SJCRH30 (cell line): ENCODE measurements at regions not wholly inside any gene's neighbourhood (a gene's known extent, or its start where the extent isn't known, plus 50 kb on each side); places are given as distances from the start of the nearest gene placed in this dataset.
"Not testable (repeated sequence)": the region's sequence is repeated elsewhere in the genome, so short reads cannot be mapped to it uniquely, and the experiment has no call there.

Source experiments
- DNase-seq, 2 experiments: peaks; one replicate each; pipeline ENCODE4 v3.0.0-alpha.2; 2015 to 2020
- H3K27ac ChIP-seq: fragments of 250-450 bp; sonication (Bioruptor Pico); 2 replicates; pipeline ENCODE4 v1.5.1; 2020; ENCODE audit warnings: mild to moderate bottlenecking, moderate library complexity
- H3K27me3 ChIP-seq: fragments of 250-450 bp; sonication (Bioruptor Pico); 2 replicates; pipeline ENCODE4 v1.5.1; 2020; ENCODE audit warnings: mild to moderate bottlenecking, moderate library complexity
- H3K36me3 ChIP-seq: fragments of 250-450 bp; sonication (Bioruptor Pico); 2 replicates; pipeline ENCODE4 v1.5.1; 2020; ENCODE audit warnings: mild to moderate bottlenecking, moderate library complexity
- H3K4me1 ChIP-seq: fragments of 250-450 bp; sonication (Bioruptor Pico); 2 replicates; pipeline ENCODE4 v1.5.1; 2020; ENCODE audit warnings: mild to moderate bottlenecking, moderate library complexity
- H3K4me3 ChIP-seq: fragments of 250-450 bp; sonication (Bioruptor Pico); 2 replicates; pipeline ENCODE4 v1.5.1; 2020; ENCODE audit warnings: mild to moderate bottlenecking, moderate library complexity
- H3K9me3 ChIP-seq: fragments of 250-450 bp; sonication (Bioruptor Pico); replicated peaks from 2 replicates; pipeline ENCODE4 v1.5.1; 2020; ENCODE audit warnings: mild to moderate bottlenecking, moderate library complexity

DNA sequence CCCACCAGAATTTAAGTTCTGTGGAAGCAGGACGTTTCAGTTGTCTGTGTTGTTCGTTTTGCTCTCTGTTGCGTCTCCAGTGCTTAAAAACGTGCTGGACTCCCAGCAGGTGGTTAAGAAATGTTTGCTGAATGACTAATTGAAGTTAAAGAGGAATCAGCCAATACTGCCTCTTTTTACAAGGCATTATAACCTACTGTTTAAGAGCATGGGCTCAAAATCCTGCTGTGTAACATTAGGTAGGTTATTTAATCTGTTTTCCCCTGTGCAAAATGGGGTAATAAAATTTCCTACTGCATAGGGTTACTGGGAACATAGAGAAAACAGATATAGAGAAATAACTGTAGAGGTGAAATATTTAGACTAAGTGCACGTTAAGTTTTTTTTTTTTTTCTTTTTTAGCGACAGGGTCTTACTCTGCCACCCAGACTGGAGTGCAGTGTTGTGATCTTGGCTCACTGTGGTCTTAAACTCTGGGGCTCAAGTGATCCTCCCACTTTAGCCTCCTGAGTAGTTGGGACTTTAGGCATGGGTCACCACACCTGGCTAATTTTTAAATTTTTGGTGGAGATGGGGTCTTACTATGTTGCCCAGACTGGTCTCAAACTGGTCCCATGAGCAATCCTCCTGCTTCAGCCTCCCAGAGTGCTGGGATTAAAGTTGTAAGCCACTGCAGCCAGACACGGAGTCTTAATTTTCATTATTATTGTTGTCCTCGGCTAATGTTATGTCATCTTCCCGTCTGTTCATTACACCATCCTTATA, 139.4 kb upstream of the PRICKLE1 start:
- Histone ChIP-seq H3K27ac (no peak overlapping the region), H3K36me3 (no peaks in the 10 kb centered on the region), H3K9me3 (peaks cover 9% of the 10 kb centered on the region), H3K4me1 (no peaks in the 10 kb centered on the region), H3K4me3 (no peak overlapping the region), H3K27me3 (no peaks in the 10 kb centered on the region)
- no peak for DNase-seq

DNA sequence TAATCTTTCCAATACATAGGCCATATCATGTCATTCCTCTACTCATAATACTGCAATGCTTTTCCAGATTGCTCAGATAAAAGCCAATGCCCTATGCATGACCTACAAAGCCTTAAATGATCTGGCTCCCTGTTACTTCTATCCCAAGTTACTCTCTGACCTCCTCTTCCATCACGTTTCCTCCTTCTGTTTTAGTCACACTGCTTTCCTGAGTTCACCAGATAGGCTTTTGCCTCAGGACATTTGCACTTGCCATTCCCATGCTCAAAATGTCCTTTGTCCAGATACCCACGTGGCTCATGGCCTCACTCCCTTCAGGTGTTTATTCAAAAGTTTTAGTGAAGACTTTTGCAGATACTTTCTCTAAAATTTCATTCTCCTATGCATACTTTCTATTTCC, 138.7 kb upstream of the PRICKLE1 start:
- Histone ChIP-seq H3K27me3 (no peaks in the 10 kb centered on the region), H3K4me1 (no peaks in the 10 kb centered on the region), H3K4me3 (no peak overlapping the region), H3K27ac (no peak overlapping the region), H3K9me3 (peaks cover 9% of the 10 kb centered on the region), H3K36me3 (no peaks in the 10 kb centered on the region)
- DNase-seq: no peak

GRCh38 chr12:42725809-42726208, 136.3 kb upstream of the PRICKLE1 start:
- DNase-seq: no peak
- Histone ChIP-seq H3K27me3 (no peaks in the 10 kb centered on the region), H3K9me3 (peaks cover 9% of the 10 kb centered on the region), H3K4me1 (no peaks in the 10 kb centered on the region), H3K4me3 (no peak overlapping the region), H3K27ac (no peak overlapping the region), H3K36me3 (no peaks in the 10 kb centered on the region)

DNA sequence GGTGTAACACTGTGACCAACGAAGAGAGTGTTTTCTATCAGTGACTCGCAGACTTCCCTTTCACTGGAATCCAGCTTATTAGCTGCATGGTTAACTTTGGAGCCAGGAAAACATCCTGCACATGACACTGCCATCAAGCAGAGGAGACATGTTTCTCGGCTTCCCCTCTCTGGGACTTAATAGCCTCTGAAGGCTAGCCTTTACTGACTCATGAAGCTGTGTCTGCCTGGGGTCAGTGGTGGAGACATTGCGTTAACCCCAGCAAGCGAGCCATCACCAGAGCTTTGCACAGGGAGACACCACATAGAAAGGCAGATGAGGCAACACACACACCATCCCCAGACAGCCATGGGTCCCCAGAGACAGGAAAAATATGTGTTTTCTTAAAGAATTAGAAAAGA, 126.9 kb upstream of the PRICKLE1 start:
- Histone ChIP-seq H3K27me3 (no peaks in the 10 kb centered on the region), H3K27ac (no peak overlapping the region), H3K4me1 (no peaks in the 10 kb centered on the region), H3K36me3 (no peaks in the 10 kb centered on the region), H3K4me3 (no peak overlapping the region), H3K9me3 (no peaks in the 10 kb centered on the region)
- no peak for DNase-seq

- not testable (repeated sequence) for DNase-seq, H3K4me3 ChIP-seq
These were observed 124.0 kb upstream of the PRICKLE1 start for GRCh38 chr12:42713566-42713965.

DNA sequence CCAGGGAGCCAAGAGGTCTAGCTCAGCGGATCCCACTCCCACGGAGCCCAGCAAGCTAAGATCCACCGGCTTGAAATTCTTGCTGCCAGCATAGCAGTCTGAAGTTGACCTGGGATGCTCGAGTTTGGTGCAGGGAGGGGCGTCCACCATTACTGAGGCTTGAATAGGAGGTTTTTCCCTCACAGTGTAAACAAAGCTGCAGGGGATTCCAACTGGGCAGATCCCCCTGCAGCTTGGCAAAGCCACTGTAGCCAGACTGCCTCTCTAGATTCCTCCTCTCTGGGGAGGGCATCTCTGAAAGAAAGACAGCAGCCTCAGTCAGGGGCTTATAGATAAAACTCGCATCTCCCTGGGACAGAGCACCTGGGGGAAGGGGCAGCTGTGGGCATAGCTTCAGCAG, 118.8 kb upstream of the PRICKLE1 start:
- not testable (repeated sequence) for H3K36me3 ChIP-seq, H3K9me3 ChIP-seq, DNase-seq, H3K27me3 ChIP-seq, H3K27ac ChIP-seq, H3K4me3 ChIP-seq
- H3K4me1 ChIP-seq: peaks cover 15% of the 10 kb centered on the region

More at GRCh38 chr12:42713566-42713965, 124.0 kb upstream of the PRICKLE1 start:
- not testable (repeated sequence) for H3K27ac ChIP-seq, H3K36me3 ChIP-seq, H3K27me3 ChIP-seq, H3K9me3 ChIP-seq, H3K4me1 ChIP-seq

GRCh38 chr12:42707312-42708226, 118.0 kb upstream of the PRICKLE1 start:
- Histone ChIP-seq H3K9me3 (no peaks in the 10 kb centered on the region), H3K4me1 (peaks cover 15% of the 10 kb centered on the region), H3K4me3 (no peak overlapping the region), H3K27ac (no peak overlapping the region), H3K36me3 (no peaks in the 10 kb centered on the region), H3K27me3 (0 out of 2 replicates have a peak, but pooled peaks cover 3% of the 10 kb centered on the region)
- no peak for DNase-seq

DNA sequence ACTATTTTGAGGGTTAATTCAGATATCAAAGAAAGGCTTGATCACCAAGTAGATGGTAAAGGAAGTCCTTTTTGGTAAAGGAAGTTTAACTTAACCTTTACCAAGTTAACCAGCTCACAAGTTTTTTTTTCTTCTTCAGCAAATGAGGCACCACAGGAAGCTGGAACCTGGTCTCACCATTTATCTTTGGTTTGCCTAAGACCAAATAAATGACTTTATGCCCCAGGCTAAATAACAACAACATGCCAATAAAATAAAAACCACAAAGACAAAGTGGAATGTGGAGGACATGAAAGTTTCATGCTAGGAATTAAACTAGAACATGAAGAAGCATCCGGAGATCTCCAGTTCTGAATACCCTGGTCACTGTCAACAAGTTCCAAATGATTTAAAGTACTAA, 116.8 kb upstream of the PRICKLE1 start:
- Histone ChIP-seq H3K4me3 (no peak overlapping the region), H3K27me3 (peaks cover 3% of the 10 kb centered on the region; the same call in 1 of the 2 replicates), H3K4me1 (peaks cover 15% of the 10 kb centered on the region), H3K36me3 (no peaks in the 10 kb centered on the region), H3K9me3 (no peaks in the 10 kb centered on the region), H3K27ac (0 out of 2 replicates have a peak overlapping the region, but pooled peaks have one; percentile 5)
- peak in 1 of 2 experiments; percentile 30 for DNase-seq

DNA sequence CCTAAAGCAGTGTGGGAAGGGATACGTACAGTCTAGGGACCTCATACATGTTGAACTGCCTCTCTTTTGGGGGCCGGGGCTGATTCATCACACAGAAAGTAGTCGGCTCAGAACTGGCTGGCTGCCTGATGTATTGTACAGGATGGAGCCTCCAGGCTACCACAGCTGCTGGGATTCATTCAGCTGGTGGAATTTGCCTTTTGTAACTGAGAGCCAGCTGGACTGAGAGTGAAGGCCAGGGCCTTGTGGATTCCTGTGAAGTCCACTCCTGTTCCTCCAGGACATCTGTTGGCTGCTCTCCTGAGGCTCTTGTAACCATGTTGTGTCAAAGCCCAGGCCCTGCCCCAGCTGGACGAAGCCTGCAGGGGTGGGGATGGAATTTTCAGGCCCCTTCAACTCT, 116.3 kb upstream of the PRICKLE1 start:
- Histone ChIP-seq H3K27ac (0 out of 2 replicates have a peak overlapping the region, but pooled peaks have one; percentile 5), H3K4me3 (no peak overlapping the region), H3K4me1 (peaks cover 15% of the 10 kb centered on the region), H3K9me3 (no peaks in the 10 kb centered on the region), H3K27me3 (peaks cover 3% of the 10 kb centered on the region; the same call in 1 of the 2 replicates), H3K36me3 (no peaks in the 10 kb centered on the region)
- DNase-seq: peak; percentile 88 to 93

- no peak for DNase-seq
- H3K4me1 ChIP-seq: peaks cover 15% of the 10 kb centered on the region
- no peak overlapping the region for H3K4me3 ChIP-seq
- peaks cover 3% of the 10 kb centered on the region; the same call in 1 of the 2 replicates for H3K27me3 ChIP-seq
- H3K27ac ChIP-seq: no peak overlapping the region
- H3K36me3 ChIP-seq: no peaks in the 10 kb centered on the region
- H3K9me3 ChIP-seq: no peaks in the 10 kb centered on the region
These were observed 115.4 kb upstream of the PRICKLE1 start for GRCh38 chr12:42704810-42705401.

DNA sequence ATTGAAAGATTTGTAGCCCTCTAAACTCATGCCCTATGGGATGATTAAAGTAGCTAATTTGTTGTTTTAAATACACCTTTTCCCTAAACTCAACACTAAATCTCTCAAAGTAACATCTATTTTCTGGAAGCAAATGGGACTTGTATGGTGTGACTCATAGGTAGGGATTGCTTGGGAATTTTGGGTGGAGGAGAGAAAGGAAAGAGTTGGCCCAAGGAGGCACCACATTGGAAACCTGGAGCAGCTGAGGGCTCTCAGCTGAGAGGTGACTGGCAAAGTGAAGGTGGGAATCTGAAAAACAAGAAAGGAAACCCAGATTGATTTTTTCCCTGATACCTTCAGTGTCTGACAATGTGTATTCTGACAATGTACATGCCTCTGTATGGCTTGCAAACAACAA, 114.8 kb upstream of the PRICKLE1 start:
- H3K27ac ChIP-seq: no peak overlapping the region
- H3K36me3 ChIP-seq: no peaks in the 10 kb centered on the region
- DNase-seq: no peak

DNA sequence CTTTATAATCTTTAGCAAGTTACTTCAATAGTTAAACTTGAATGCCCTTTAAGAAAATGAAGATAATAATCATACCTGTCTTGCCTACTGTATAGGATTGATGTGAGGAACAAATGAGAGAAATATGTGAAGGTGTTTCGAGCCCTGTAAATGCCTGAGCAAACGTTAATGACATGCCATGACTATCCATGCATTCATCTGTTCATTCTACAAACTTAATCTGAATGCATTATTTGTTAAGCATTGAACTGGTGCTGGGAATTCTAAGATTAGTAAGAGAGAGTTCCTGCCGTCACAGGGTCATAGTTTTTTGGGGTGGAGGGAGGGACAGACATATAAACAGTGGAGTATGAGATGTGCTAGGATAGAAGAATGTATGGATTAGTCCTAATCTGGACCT, 111.5 kb upstream of the PRICKLE1 start:
- no peaks in the 10 kb centered on the region; the same call in 1 of the 2 replicates for H3K27me3 ChIP-seq

More for the DNA sequence above, 114.8 kb upstream of the PRICKLE1 start:
- Histone ChIP-seq H3K9me3 (no peaks in the 10 kb centered on the region), H3K4me3 (no peak overlapping the region), H3K27me3 (peaks cover 3% of the 10 kb centered on the region; the same call in 1 of the 2 replicates), H3K4me1 (peaks cover 15% of the 10 kb centered on the region)

GRCh38 chr12:42698213-42698612, 108.7 kb upstream of the PRICKLE1 start:
- Histone ChIP-seq H3K9me3 (no peaks in the 10 kb centered on the region), H3K4me1 (no peaks in the 10 kb centered on the region), H3K36me3 (no peaks in the 10 kb centered on the region), H3K27ac (no peak overlapping the region), H3K27me3 (no peaks in the 10 kb centered on the region; the same call in 1 of the 2 replicates), H3K4me3 (no peak overlapping the region)
- DNase-seq: no peak

More for the DNA sequence above, 111.5 kb upstream of the PRICKLE1 start:
- no peaks in the 10 kb centered on the region for H3K9me3 ChIP-seq
- no peak overlapping the region for H3K4me3 ChIP-seq
- H3K27ac ChIP-seq: no peak overlapping the region
- DNase-seq: no peak
- peaks cover 8% of the 10 kb centered on the region for H3K4me1 ChIP-seq
- H3K36me3 ChIP-seq: no peaks in the 10 kb centered on the region

DNA sequence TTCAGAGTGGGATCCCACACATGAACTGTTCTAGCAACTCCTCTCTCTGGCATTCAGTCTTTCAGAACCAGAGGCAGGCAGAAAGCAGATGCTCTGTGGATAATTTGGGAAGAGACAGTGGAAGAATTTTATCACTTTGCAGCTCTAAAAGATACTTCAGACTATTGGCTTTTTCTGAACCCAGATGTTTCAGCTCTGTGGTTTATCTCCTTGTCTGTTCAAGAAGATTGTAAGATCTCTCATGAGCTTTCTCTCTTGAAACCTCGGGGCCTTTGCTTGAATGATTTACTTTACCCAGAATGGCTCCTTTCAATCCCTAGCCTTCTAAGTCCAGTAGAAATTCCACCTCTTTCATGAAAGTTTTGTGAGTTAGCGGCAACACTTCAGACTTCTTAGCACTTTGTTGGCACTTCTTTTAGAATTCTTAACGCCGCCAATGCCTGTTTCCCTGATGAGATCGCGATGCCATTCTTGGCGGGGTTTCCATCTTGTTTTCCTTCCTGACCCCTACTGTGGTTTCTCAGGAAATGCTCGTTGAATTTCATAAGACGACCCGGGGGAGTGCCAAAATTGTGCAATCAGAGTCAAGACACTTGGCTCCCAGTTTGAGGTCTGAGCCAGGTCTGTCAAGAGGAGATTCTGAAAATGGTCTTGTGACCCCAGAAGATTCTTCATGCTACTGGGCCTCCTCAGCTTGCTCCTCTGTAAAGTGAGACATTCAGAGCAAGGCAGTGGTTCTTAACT, 107.0 kb upstream of the PRICKLE1 start:
- H3K27ac ChIP-seq: no peak overlapping the region
- H3K4me3 ChIP-seq: no peak overlapping the region
- DNase-seq: no peak
- H3K9me3 ChIP-seq: no peaks in the 10 kb centered on the region
- no peaks in the 10 kb centered on the region for H3K36me3 ChIP-seq
- no peaks in the 10 kb centered on the region for H3K27me3 ChIP-seq
- no peaks in the 10 kb centered on the region for H3K4me1 ChIP-seq
